ENCODE measurements at regions not wholly inside any gene's neighbourhood (a gene's known extent, or its start where the extent isn't known, plus 50 kb on each side); places are given as distances from the start of the nearest gene placed in this dataset.

- H3K56ac ChIP-seq (ENCODE audit: insufficient read length, low read depth, low read length): no peak overlapping the region
- no peak overlapping the region for H3K27ac ChIP-seq (ENCODE audit: insufficient read length, low read depth, low read length)
- H3K14ac ChIP-seq (ENCODE audit: insufficient read depth, low read length): no peak overlapping the region
- H4K91ac ChIP-seq (ENCODE audit: insufficient read length, low read depth, low read length): no peak overlapping the region
- H3K18ac ChIP-seq (ENCODE audit: insufficient read length, low read depth, low read length): no peak overlapping the region
- H2AFZ ChIP-seq (ENCODE audit: low read length): no peak overlapping the region
- H2BK120ac ChIP-seq (ENCODE audit: low read depth, low read length, poor library complexity, severe bottlenecking): no peak overlapping the region
- no peaks in the 10 kb centered on the region for H3K4me1 ChIP-seq (ENCODE audit: insufficient read depth, low read length)
- H2AK5ac ChIP-seq (ENCODE audit: insufficient read length, low read length): no peak overlapping the region
- DNase-seq: no peak
- Mint-ChIP-seq H3K27me3 (ENCODE audit: low read depth) (no peaks in the 10 kb centered on the region), H3K9me3 (peaks cover 0 to 2% of the 10 kb centered on the region in 2 experiments; a peak in 4 of 5 replicates), H3K4me1 (no peaks in the 10 kb centered on the region), H3K4me3 (no peak overlapping the region), H3K27ac (0 out of 7 replicates have a peak overlapping the region, but pooled peaks of 1 of the 3 experiments have one; percentile 39), H3K36me3 (ENCODE audit: insufficient read depth in 1 of 3, low read depth in 3 of 3) (no peaks in the 10 kb centered on the region; a peak in 1 of 7 replicates)
- no peak overlapping the region for H3T11ph ChIP-seq (ENCODE audit: low read length)
- H2BK12ac ChIP-seq (ENCODE audit: insufficient read length, low read depth, low read length): no peak overlapping the region
- H3K79me2 ChIP-seq (ENCODE audit: insufficient read depth, low read length): no peaks in the 10 kb centered on the region
- H3K9ac ChIP-seq (ENCODE audit: extremely low read depth, insufficient read length, low read length): no peak overlapping the region
- H3K23ac ChIP-seq (ENCODE audit: insufficient read length, low read depth, low read length): no peak overlapping the region
- H2BK5ac ChIP-seq (ENCODE audit: insufficient read length, low read length): no peak overlapping the region
- H3K23me2 ChIP-seq (ENCODE audit: insufficient read length, low read depth, low read length, poor library complexity, severe bottlenecking): no peaks in the 10 kb centered on the region
- no peak overlapping the region for H3K4me2 ChIP-seq (ENCODE audit: insufficient read depth, insufficient read length, low read length)
- H3K4ac ChIP-seq (ENCODE audit: low read depth, low read length): no peak overlapping the region
- no peak overlapping the region for H2BK15ac ChIP-seq (ENCODE audit: low read depth, low read length)
- H3K27me3 ChIP-seq (ENCODE audit: insufficient read depth, low read length): no peaks in the 10 kb centered on the region
- H3K79me1 ChIP-seq (ENCODE audit: insufficient read depth, low read depth, low read length, poor library complexity, severe bottlenecking): no peaks in the 10 kb centered on the region
- no peak overlapping the region for H4K8ac ChIP-seq (replicated peaks; ENCODE audit: insufficient read length, low read depth, low read length)
- H4K5ac ChIP-seq (ENCODE audit: insufficient read length, low read depth, low read length): no peak overlapping the region
- no peaks in the 10 kb centered on the region for H4K20me1 ChIP-seq (ENCODE audit: control insufficient read depth, insufficient read depth, insufficient read length)
- H2BK20ac ChIP-seq (ENCODE audit: low read depth, low read length, poor library complexity, severe bottlenecking): no peak overlapping the region
- H3K9me3 ChIP-seq (ENCODE audit: control insufficient read depth, low read depth, low read length): no peaks in the 10 kb centered on the region
- no CpG with 5 or more reads among the region's 2 CpGs for WGBS (ENCODE audit: extremely low coverage, insufficient read length, low lambda C conversion rate)
- TF ChIP-seq CTCF (conservative IDR thresholded peaks at IDR 0.05): no peak
Observed at GRCh38 chr11:37370817-37371216, 772.8 kb upstream of the RAG2 start.
